ENCODE measurements at regions not wholly inside any gene's neighbourhood (a gene's known extent, or its start where the extent isn't known, plus 50 kb on each side); places are given as distances from the start of the nearest gene placed in this dataset.

DNA sequence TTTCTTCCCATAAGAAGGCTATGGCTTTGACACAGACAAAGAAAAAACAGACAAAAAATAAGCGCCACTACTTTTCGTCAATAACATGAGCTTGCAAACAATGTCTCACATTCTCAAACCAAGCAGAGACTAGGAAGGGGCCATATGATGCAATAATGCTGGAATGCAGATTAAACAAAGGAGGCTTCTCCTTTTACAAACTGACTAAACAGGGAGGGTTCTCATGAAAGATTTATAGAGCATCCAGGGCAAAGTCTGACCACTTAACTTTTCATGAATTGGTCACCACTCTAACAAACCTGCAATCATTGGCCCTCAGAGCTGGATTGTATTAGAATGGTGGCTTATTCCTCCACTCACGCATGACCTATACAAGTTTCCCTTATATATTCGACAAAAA, 663.3 kb upstream of the CHAC2 start:
- TF ChIP-seq, protein P1, sequence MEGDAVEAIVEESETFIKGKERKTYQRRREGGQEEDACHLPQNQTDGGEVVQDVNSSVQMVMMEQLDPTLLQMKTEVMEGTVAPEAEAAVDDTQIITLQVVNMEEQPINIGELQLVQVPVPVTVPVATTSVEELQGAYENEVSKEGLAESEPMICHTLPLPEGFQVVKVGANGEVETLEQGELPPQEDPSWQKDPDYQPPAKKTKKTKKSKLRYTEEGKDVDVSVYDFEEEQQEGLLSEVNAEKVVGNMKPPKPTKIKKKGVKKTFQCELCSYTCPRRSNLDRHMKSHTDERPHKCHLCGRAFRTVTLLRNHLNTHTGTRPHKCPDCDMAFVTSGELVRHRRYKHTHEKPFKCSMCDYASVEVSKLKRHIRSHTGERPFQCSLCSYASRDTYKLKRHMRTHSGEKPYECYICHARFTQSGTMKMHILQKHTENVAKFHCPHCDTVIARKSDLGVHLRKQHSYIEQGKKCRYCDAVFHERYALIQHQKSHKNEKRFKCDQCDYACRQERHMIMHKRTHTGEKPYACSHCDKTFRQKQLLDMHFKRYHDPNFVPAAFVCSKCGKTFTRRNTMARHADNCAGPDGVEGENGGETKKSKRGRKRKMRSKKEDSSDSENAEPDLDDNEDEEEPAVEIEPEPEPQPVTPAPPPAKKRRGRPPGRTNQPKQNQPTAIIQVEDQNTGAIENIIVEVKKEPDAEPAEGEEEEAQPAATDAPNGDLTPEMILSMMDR (conservative IDR thresholded peaks at IDR 0.05; ENCODE audit: control insufficient read depth, insufficient read depth, low read depth, low read length) = no peak
- peak; percentile 71 for DNase-seq (ENCODE audit: low read depth)
- no peak overlapping the region for H3K4me3 ChIP-seq (ENCODE audit: control insufficient read depth, low read depth, low read length)

DNA sequence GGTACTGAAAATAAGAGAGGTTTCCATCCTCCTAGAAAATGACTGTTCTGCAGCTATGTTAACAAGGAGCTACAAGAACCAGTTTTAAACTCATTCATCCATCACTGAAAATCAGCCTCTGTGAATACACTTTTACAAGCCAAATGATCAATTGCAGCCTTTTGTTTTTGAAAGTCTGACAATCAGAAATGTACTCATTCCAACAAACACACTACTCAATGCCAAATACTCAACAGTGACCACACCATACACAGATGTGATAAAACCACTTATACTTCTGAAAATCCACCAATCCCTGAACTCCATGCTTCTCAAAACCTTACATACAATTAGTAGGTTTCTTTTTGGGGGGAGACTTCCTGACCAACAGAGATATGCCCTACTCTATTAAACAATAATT, 663.9 kb upstream of the CHAC2 start:
- no peak overlapping the region for H3K4me3 ChIP-seq (ENCODE audit: control insufficient read depth, low read depth, low read length)
- peak; percentile 30 for DNase-seq (ENCODE audit: low read depth)
- TF ChIP-seq, protein P1 (conservative IDR thresholded peaks at IDR 0.05; ENCODE audit: control insufficient read depth, insufficient read depth, low read depth, low read length) = no peak

DNA sequence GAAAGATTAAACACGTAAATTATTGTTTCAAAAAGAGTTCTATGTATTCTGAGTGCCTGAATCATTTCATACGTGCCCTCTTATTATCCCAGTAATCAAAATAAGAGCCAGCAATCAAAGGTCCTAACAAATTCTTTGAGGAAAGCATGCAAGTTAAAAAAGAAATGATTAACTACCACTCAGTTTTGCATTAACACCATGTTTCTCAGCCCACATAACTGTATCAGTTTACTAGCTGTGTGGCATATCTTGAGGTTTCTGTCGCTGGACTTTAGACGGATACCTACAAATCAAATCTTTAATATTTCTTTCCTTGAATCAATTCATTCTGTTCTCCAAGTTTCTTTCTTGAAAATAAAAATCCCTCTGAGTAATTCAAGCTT, 668.9 kb upstream of the CHAC2 start:
- no peak for DNase-seq (ENCODE audit: low read depth)
- TF ChIP-seq, protein P1 (conservative IDR thresholded peaks at IDR 0.05; ENCODE audit: control insufficient read depth, insufficient read depth, low read depth, low read length) = no peak
- no peak overlapping the region for H3K4me3 ChIP-seq (ENCODE audit: control insufficient read depth, low read depth, low read length)

DNA sequence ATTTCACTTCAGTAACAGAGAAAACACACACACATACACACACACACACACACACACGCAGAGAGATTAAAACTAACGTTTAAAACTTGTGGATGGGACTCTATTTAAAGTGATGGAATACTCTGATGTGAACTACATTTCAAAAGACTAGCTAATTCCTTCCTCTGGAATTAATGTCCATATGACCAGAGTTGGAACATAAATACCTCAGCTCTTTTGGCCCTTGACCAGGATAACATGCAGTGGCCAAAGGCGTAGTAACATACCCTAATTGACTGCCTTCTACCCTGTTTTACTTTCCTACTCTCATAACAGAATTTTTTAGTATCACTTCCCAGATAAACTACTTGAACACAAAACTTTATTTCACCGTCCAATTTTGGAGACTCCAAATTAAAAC, 671.3 kb upstream of the CHAC2 start:
- peak; percentile 2 for DNase-seq (ENCODE audit: low read depth)
- TF ChIP-seq, protein P1 (conservative IDR thresholded peaks at IDR 0.05; ENCODE audit: control insufficient read depth, insufficient read depth, low read depth, low read length) = no peak

DNA sequence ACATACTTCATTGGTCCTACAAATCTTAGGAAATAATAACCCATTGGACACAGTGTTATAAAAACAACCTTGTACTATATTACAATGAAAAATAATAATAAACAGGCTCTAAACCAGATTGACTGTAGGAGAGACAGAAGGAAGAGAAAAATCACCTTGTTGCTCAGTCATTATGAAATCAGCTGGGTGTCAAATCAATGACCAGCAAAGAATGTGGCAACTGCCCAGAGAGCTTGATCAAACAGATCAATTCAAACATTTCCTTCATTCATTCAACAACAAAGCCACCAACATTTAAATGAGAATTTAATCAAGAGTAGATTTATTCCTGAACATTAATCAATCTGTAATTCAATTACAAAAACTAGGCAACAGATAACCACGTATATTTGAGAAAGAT, 671.9 kb upstream of the CHAC2 start:
- TF ChIP-seq, protein P1 (conservative IDR thresholded peaks at IDR 0.05; ENCODE audit: control insufficient read depth, insufficient read depth, low read depth, low read length) = no peak
- H3K4me3 ChIP-seq (ENCODE audit: control insufficient read depth, low read depth, low read length) = no peak overlapping the region
- no peak for DNase-seq (ENCODE audit: low read depth)

More for the DNA sequence above, 671.3 kb upstream of the CHAC2 start:
- no peak overlapping the region for H3K4me3 ChIP-seq (ENCODE audit: control insufficient read depth, low read depth, low read length)

DNA sequence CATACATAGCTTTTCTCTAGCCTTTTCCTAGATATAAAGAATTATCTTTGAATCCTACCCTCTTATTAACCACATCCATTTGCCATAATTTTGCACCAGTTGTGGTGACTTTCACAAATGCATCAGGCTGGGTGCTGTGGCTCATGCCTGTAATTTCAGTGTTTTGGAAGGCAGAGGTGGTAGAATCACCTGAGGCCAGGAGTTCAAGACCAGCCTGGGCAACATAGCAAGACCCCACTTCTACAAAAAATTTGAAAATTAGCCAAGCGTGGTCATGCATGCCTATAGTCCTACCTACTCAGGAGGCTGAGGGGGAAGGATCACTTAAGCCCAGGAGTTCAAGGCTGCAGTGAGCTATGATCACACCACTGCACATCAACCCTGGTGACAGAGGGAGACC, 672.4 kb upstream of the CHAC2 start:
- TF ChIP-seq, protein P1 (conservative IDR thresholded peaks at IDR 0.05; ENCODE audit: control insufficient read depth, insufficient read depth, low read depth, low read length) = no peak
- H3K4me3 ChIP-seq (ENCODE audit: control insufficient read depth, low read depth, low read length) = no peak overlapping the region
- DNase-seq (ENCODE audit: low read depth) = no peak

DNA sequence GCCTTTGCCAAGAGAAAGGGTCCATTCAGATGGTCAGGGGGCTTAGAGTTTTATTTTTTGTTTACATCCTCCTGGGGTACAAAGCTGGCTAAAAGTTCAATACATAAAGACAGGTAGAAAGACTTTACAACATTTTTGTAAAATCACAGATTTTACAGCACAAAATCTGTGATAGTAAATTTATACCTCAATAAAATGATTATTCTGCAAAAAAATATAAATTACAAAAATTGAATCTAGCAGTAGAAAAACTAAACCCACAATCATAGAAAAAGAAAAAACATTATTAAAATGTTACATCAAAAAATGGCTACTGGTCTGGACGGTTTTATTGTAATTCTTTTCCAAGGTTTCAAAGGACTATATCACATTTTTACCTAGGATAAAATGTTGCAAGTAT, 674.2 kb upstream of the CHAC2 start:
- TF ChIP-seq, protein P1 (conservative IDR thresholded peaks at IDR 0.05; ENCODE audit: control insufficient read depth, insufficient read depth, low read depth, low read length) = no peak
- no peak for DNase-seq (ENCODE audit: low read depth)
- H3K4me3 ChIP-seq (ENCODE audit: control insufficient read depth, low read depth, low read length) = no peak overlapping the region
